HFFc6 (cell line): ENCODE measurements at regions not wholly inside any gene's neighbourhood (a gene's known extent, or its start where the extent isn't known, plus 50 kb on each side); places are given as distances from the start of the nearest gene placed in this dataset.

Experiments used
- DNase-seq: peaks from one replicate; pipeline ENCODE4 v3.0.0-alpha.2; 2018
- H3K27ac Mint-ChIP-seq: 2 replicates; pipeline ENCODE4 v1.8.0; 2020; ENCODE audit warnings: mild to moderate bottlenecking, mixed read lengths
- H3K27me3 Mint-ChIP-seq: 2 replicates; pipeline ENCODE4 v1.8.0; 2021; ENCODE audit warnings: mild to moderate bottlenecking, moderate library complexity, mixed read lengths; ENCODE audit not compliant: insufficient read depth
- H3K36me3 Mint-ChIP-seq: 2 replicates; pipeline ENCODE4 v1.8.0; 2021; ENCODE audit warnings: low read depth, mixed read lengths
- H3K4me1 Mint-ChIP-seq: 2 replicates; pipeline ENCODE4 v1.8.0; 2020; ENCODE audit warnings: low read depth, mixed read lengths
- H3K4me3 Mint-ChIP-seq: 2 replicates; pipeline ENCODE4 v1.8.0; 2020; ENCODE audit warnings: mild to moderate bottlenecking, moderate library complexity, mixed read lengths
- H3K9me3 Mint-ChIP-seq: 2 replicates; pipeline ENCODE4 v1.8.0; 2020; ENCODE audit warnings: mild to moderate bottlenecking, mixed read lengths
- CTCF ChIP-seq: fragments of 200-600 bp; sonication (generic); IDR thresholded peaks from 2 replicates; pipeline ENCODE4 v1.5.0; 2021; ENCODE audit warnings: antibody characterized with exemption, mild to moderate bottlenecking

- H3K36me3 Mint-ChIP-seq, result no peaks in the 10 kb centered on the region
- no peak overlapping the region for H3K4me3 Mint-ChIP-seq
- H3K27me3 Mint-ChIP-seq, result peaks cover 13% of the 10 kb centered on the region
- H3K27ac Mint-ChIP-seq, result no peak overlapping the region
- peaks cover 29% of the 10 kb centered on the region for H3K4me1 Mint-ChIP-seq
- TF ChIP-seq CTCF, result no peak
- DNase-seq, result no peak
- no peaks in the 10 kb centered on the region for H3K9me3 Mint-ChIP-seq
These were observed 83.0 kb upstream of the TAF1B start for GRCh38 chr2:9760069-9760901.

GRCh38 chr2:9760902-9761228 is 82.4 kb upstream of the TAF1B start:
- TF ChIP-seq CTCF, result no peak
- Mint-ChIP-seq H3K9me3 (no peaks in the 10 kb centered on the region), H3K27me3 (peaks cover 13% of the 10 kb centered on the region), H3K27ac (no peak overlapping the region), H3K4me1 (peaks cover 29% of the 10 kb centered on the region), H3K4me3 (no peak overlapping the region), H3K36me3 (no peaks in the 10 kb centered on the region)
- no peak for DNase-seq

- H3K27ac Mint-ChIP-seq, result no peak overlapping the region
- no peak for TF ChIP-seq CTCF
- peaks cover 10% of the 10 kb centered on the region for H3K27me3 Mint-ChIP-seq
- H3K9me3 Mint-ChIP-seq, result no peaks in the 10 kb centered on the region
- peaks cover 29% of the 10 kb centered on the region for H3K4me1 Mint-ChIP-seq
- no peaks in the 10 kb centered on the region for H3K36me3 Mint-ChIP-seq
- no peak for DNase-seq
- H3K4me3 Mint-ChIP-seq, result no peak overlapping the region
These were observed 81.7 kb upstream of the TAF1B start for GRCh38 chr2:9761577-9761976.

- no peak overlapping the region for H3K4me3 Mint-ChIP-seq
- H3K27me3 Mint-ChIP-seq, result peaks cover 10% of the 10 kb centered on the region
- no peaks in the 10 kb centered on the region for H3K36me3 Mint-ChIP-seq
- H3K9me3 Mint-ChIP-seq, result no peaks in the 10 kb centered on the region
- DNase-seq, result no peak
- H3K4me1 Mint-ChIP-seq, result peaks cover 28% of the 10 kb centered on the region
- no peak overlapping the region for H3K27ac Mint-ChIP-seq
- no peak for TF ChIP-seq CTCF
These were observed 81.1 kb upstream of the TAF1B start for GRCh38 chr2:9762164-9762563.

- no peaks in the 10 kb centered on the region for H3K36me3 Mint-ChIP-seq
- TF ChIP-seq CTCF, result no peak
- no peak overlapping the region for H3K27ac Mint-ChIP-seq
- H3K27me3 Mint-ChIP-seq, result peaks cover 8% of the 10 kb centered on the region
- no peak for DNase-seq
- no peaks in the 10 kb centered on the region for H3K9me3 Mint-ChIP-seq
- peaks cover 20% of the 10 kb centered on the region for H3K4me1 Mint-ChIP-seq
- H3K4me3 Mint-ChIP-seq, result no peak overlapping the region
These were observed 80.3 kb upstream of the TAF1B start for GRCh38 chr2:9762941-9763340.
